ENCODE measurements at regions not wholly inside any gene's neighbourhood (a gene's known extent, or its start where the extent isn't known, plus 50 kb on each side); places are given as distances from the start of the nearest gene placed in this dataset.

- TF ChIP-seq ZNF592 (IDR thresholded peaks at IDR 0.05), result no peak
- TF ChIP-seq MEF2A (IDR thresholded peaks at IDR 0.05; ENCODE audit: insufficient read depth, low read depth, low read length), result no peak
- no peak for TF ChIP-seq IKZF1 (conservative IDR thresholded peaks at IDR 0.05)
- TF ChIP-seq ZNF274 (IDR thresholded peaks at IDR 0.05; ENCODE audit: insufficient read depth, insufficient read length), result no peak
- no peak for TF ChIP-seq CBX5 (IDR thresholded peaks at IDR 0.05; ENCODE audit: low read depth)
- no peak for TF ChIP-seq ETV6 (conservative IDR thresholded peaks at IDR 0.05 in 1 of 2, IDR thresholded peaks at IDR 0.05 in 1 of 2; ENCODE audit: borderline replicate concordance in 1 of 2, low read depth in 1 of 2)
- TF ChIP-seq RFX5 (IDR thresholded peaks at IDR 0.05; ENCODE audit: low read depth, low read length), result no peak
- no peak for TF ChIP-seq HDGF (IDR thresholded peaks at IDR 0.05)
- TF ChIP-seq EZH2 (IDR thresholded peaks at IDR 0.05; ENCODE audit: borderline replicate concordance, control insufficient read depth, low read depth, low read length), result no peak
Observed at GRCh38 chr4:81751531-81752289, 280.0 kb upstream of the RASGEF1B start (continued).

Measured in GM12878 (cell line).